GM18502 (cell line): ENCODE measurements at regions not wholly inside any gene's neighbourhood (a gene's known extent, or its start where the extent isn't known, plus 50 kb on each side); places are given as distances from the start of the nearest gene placed in this dataset.
"Not testable (repeated sequence)": the region's sequence is repeated elsewhere in the genome, so short reads cannot be mapped to it uniquely, and the experiment has no call there.

ENCODE experiments used
- ATAC-seq: cut with Tn5 transposase; IDR thresholded peaks from one replicate; pipeline ENCODE4 v1.9.1; 2021; ENCODE audit warnings: mild to moderate bottlenecking; ENCODE audit not compliant: unreplicated experiment, poor library complexity

- no peak for ATAC-seq
Observed at GRCh38 chr6:885051-885590, 192.2 kb upstream of the EXOC2 start.

GRCh38 chr6:884570-884969 lies 191.6 kb upstream of the EXOC2 start:
- ATAC-seq = no peak

- no peak for ATAC-seq
Observed at GRCh38 chr6:882084-882598, 189.2 kb upstream of the EXOC2 start.

- no peak for ATAC-seq
Observed at GRCh38 chr6:878179-878578, 185.2 kb upstream of the EXOC2 start.

- no peak for ATAC-seq
Observed at GRCh38 chr6:875012-875411, 182.1 kb upstream of the EXOC2 start.

GRCh38 chr6:872570-873125 lies 179.7 kb upstream of the EXOC2 start:
- ATAC-seq = no peak

GRCh38 chr6:871503-871902 lies 178.6 kb upstream of the EXOC2 start:
- no peak for ATAC-seq

- no peak for ATAC-seq
Observed at GRCh38 chr6:870096-870495, 177.2 kb upstream of the EXOC2 start.

- ATAC-seq = no peak
Observed at GRCh38 chr6:868201-868600, 175.3 kb upstream of the EXOC2 start.

GRCh38 chr6:867378-867777 lies 174.4 kb upstream of the EXOC2 start:
- no peak for ATAC-seq

- no peak for ATAC-seq
Observed at GRCh38 chr6:866316-866715, 173.4 kb upstream of the EXOC2 start.

GRCh38 chr6:865846-866245 lies 172.9 kb upstream of the EXOC2 start:
- ATAC-seq = no peak

GRCh38 chr6:863831-864230 lies 170.9 kb upstream of the EXOC2 start:
- no peak for ATAC-seq

GRCh38 chr6:863127-863526 lies 170.2 kb upstream of the EXOC2 start:
- ATAC-seq = not testable (repeated sequence)

- no peak for ATAC-seq
Observed at GRCh38 chr6:859936-860335, 167.0 kb upstream of the EXOC2 start.

- ATAC-seq = no peak
Observed at GRCh38 chr6:854406-855118, 161.6 kb upstream of the EXOC2 start.

- not testable (repeated sequence) for ATAC-seq
Observed at GRCh38 chr6:852216-852615, 159.3 kb upstream of the EXOC2 start.

GRCh38 chr6:849075-849506 lies 156.2 kb upstream of the EXOC2 start:
- no peak for ATAC-seq

GRCh38 chr6:845566-845965 lies 152.6 kb upstream of the EXOC2 start:
- no peak for ATAC-seq

GRCh38 chr6:845101-845500 lies 152.2 kb upstream of the EXOC2 start:
- ATAC-seq = no peak

- no peak for ATAC-seq
Observed at GRCh38 chr6:842141-842540, 149.2 kb upstream of the EXOC2 start.

GRCh38 chr6:841569-841968 lies 148.6 kb upstream of the EXOC2 start:
- ATAC-seq = no peak
